ENCODE measurements at regions not wholly inside any gene's neighbourhood (a gene's known extent, or its start where the extent isn't known, plus 50 kb on each side); places are given as distances from the start of the nearest gene placed in this dataset.

DNA sequence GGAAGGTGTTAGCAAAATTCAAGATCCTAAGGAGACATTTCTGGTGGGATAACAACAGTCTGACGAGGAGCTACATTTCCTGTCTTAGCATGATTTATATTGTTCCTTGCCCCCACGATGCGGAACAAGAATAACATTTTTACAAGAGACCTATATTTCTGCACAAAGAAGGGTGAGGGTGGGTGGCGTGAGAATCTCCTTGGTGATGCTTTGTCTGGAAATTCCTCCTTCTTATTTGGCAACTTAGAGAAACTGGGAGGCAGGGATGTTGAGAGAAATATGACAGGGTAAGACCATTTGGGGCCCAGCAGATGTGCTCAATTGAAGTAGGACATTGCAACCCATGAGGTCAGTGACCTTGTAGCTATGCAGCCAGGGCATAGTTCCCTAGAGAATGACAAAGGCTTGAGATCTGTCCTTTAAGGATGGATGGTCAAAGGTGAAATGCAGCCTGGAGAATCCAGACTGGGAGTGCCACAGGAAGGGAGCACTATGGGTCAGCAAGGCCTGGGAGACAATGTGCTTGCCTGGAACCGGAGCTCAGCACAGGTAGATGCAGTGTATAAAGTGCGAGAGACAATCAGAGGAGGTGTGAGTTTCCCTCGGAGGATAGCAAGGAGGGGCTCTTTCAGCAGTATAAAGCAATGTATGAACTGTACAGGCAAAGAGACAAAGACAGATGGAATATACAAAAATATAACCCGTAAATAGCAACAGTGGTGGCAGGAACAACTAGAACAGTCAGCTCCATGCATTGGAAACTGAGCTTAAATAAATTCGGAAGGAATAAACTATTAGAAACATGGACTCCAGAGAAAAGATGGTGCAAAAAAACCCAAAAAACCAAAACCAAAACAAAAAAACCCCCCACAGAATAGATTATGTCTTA lies 317.6 kb upstream of the TBL1XR1 start:
- H3K4me3 ChIP-seq (ENCODE audit: low read length in 2 of 2), result no peak overlapping the region
- H3K9me3 ChIP-seq (ENCODE audit: control insufficient read depth in 2 of 2, low read length in 2 of 2), result no peaks in the 10 kb centered on the region
- no peaks in the 10 kb centered on the region for H3K27me3 ChIP-seq (ENCODE audit: control insufficient read depth in 2 of 2, insufficient read depth in 2 of 2, low read length in 2 of 2)
- H3K36me3 ChIP-seq (ENCODE audit: control insufficient read depth in 2 of 2, insufficient read depth in 2 of 2, low read length in 2 of 2), result no peaks in the 10 kb centered on the region
- no peak overlapping the region for H3K27ac ChIP-seq (ENCODE audit: low read depth in 2 of 2, low read length in 2 of 2)
- peaks cover 2 to 4% of the 10 kb centered on the region in 2 donors for H3K4me1 ChIP-seq (ENCODE audit: control insufficient read depth in 2 of 2, insufficient read depth in 2 of 2, low read length in 2 of 2)
- H3K9ac ChIP-seq (ENCODE audit: low read depth in 1 of 2, low read length in 2 of 2), result no peak overlapping the region

- Histone ChIP-seq H3K27ac (ENCODE audit: low read depth in 2 of 2, low read length in 2 of 2) (peak overlapping the region in 1 of 2 donors; percentile 32), H3K36me3 (ENCODE audit: control insufficient read depth in 2 of 2, insufficient read depth in 2 of 2, low read length in 2 of 2) (no peaks in the 10 kb centered on the region), H3K27me3 (ENCODE audit: control insufficient read depth in 2 of 2, insufficient read depth in 2 of 2, low read length in 2 of 2) (no peaks in the 10 kb centered on the region), H3K4me1 (ENCODE audit: control insufficient read depth in 2 of 2, insufficient read depth in 2 of 2, low read length in 2 of 2) (peaks cover 2 to 4% of the 10 kb centered on the region in 2 donors), H3K4me3 (ENCODE audit: low read length in 2 of 2) (no peak overlapping the region), H3K9me3 (ENCODE audit: control insufficient read depth in 2 of 2, low read length in 2 of 2) (no peaks in the 10 kb centered on the region), H3K9ac (ENCODE audit: low read depth in 1 of 2, low read length in 2 of 2) (no peak overlapping the region)
These were observed 318.5 kb upstream of the TBL1XR1 start for GRCh38 chr3:177515786-177516157.

DNA sequence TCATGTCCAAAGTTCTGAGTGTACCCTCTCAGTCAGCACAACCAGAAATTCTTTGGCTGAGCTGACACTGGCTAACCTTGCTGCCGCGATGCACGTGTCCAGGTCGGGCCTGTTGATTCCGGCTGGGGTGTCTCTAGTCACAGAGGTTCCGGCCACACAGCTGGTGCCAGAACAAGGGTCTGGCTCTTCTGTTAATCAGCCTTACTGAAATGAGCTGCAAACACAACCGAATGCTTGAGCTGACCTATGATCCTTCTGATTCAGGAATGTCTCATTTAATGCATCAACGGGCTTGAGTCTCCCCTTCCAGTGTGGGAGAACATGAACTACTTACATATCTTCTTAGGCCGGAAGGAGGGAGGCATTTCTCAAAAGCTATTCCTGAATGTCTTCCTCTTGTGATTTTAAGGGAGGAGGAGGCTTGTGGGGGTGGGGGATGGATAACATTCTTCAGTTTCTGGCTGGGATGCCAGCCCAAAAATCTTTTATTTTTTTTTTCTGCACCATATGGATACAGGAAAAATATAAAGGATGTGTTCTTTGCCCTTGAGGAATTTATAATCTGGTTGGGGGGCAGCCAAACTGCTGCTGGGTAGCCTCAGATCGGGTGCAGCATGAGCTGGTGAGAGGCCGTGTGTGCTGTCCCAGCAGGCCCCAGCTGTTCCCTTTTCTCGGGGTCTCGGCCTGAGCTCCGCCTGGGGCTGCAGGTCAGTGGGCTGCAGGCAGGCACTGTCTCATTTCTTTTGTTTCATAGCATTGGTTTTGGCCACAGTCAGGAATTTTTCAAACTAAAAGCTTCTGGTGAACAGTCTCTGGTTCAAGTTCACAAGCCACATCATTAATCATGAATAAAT lies 319.1 kb upstream of the TBL1XR1 start:
- H3K9me3 ChIP-seq (ENCODE audit: control insufficient read depth in 2 of 2, low read length in 2 of 2), result no peaks in the 10 kb centered on the region
- no peaks in the 10 kb centered on the region for H3K36me3 ChIP-seq (ENCODE audit: control insufficient read depth in 2 of 2, insufficient read depth in 2 of 2, low read length in 2 of 2)
- H3K4me1 ChIP-seq (ENCODE audit: control insufficient read depth in 2 of 2, insufficient read depth in 2 of 2, low read length in 2 of 2), result peaks cover 2 to 4% of the 10 kb centered on the region in 2 donors
- H3K27ac ChIP-seq (ENCODE audit: low read depth in 2 of 2, low read length in 2 of 2), result peak overlapping the region in 1 of 2 donors; percentile 32
- no peak overlapping the region for H3K4me3 ChIP-seq (ENCODE audit: low read length in 2 of 2)
- no peaks in the 10 kb centered on the region for H3K27me3 ChIP-seq (ENCODE audit: control insufficient read depth in 2 of 2, insufficient read depth in 2 of 2, low read length in 2 of 2)
- no peak overlapping the region for H3K9ac ChIP-seq (ENCODE audit: low read depth in 1 of 2, low read length in 2 of 2)

DNA sequence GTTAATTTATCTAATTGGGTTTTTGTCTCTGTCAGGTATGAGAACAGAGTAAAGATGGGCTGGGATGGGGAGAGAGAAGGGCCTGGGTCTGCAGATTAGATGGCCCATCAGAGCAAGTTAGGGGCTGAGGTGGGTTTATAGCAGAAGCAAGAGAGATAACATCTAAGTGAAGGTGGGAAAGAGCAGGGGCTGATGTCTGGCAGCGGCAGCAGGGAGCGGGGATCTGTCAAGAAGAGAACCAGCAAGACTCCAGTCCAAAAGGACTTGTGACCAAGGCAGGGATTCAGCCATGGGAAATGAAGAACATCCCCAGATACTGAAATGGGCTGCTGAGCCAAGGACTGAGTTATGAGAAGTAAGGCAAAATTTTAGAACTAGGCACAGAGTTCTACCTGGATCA lies 320.6 kb upstream of the TBL1XR1 start:
- no peaks in the 10 kb centered on the region for H3K9me3 ChIP-seq (ENCODE audit: control insufficient read depth in 2 of 2, low read length in 2 of 2)
- H3K4me1 ChIP-seq (ENCODE audit: control insufficient read depth in 2 of 2, insufficient read depth in 2 of 2, low read length in 2 of 2), result peaks cover 2 to 4% of the 10 kb centered on the region in 2 donors
- H3K27me3 ChIP-seq (ENCODE audit: control insufficient read depth in 2 of 2, insufficient read depth in 2 of 2, low read length in 2 of 2), result no peaks in the 10 kb centered on the region
- no peaks in the 10 kb centered on the region for H3K36me3 ChIP-seq (ENCODE audit: control insufficient read depth in 2 of 2, insufficient read depth in 2 of 2, low read length in 2 of 2)
- no peak overlapping the region for H3K27ac ChIP-seq (ENCODE audit: low read depth in 2 of 2, low read length in 2 of 2)
- H3K4me3 ChIP-seq (ENCODE audit: low read length in 2 of 2), result no peak overlapping the region
- H3K9ac ChIP-seq (ENCODE audit: low read depth in 1 of 2, low read length in 2 of 2), result no peak overlapping the region

DNA sequence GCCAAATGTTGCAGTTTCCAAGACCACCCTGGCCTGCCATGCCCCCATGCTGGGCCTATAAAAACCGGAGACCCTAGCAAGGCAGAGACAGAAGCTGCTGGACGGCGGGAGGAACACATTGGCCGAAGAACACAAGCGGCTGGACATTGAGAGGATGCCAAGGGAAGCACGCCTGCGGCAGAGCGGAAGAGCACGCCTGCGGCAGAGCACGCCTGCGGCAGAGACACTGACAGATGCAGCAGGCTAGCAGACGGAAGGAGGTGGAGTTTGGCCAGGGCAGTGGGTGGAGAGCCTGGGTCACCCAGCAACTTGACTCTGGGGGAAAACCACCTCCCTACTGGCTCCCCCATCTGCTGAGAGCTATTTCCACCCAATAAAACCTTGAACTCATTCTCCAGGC lies 322.3 kb upstream of the TBL1XR1 start:
- no peak overlapping the region for H3K9ac ChIP-seq (ENCODE audit: low read depth in 1 of 2, low read length in 2 of 2)
- no peaks in the 10 kb centered on the region for H3K27me3 ChIP-seq (ENCODE audit: control insufficient read depth in 2 of 2, insufficient read depth in 2 of 2, low read length in 2 of 2)
- no peaks in the 10 kb centered on the region for H3K9me3 ChIP-seq (ENCODE audit: control insufficient read depth in 2 of 2, low read length in 2 of 2)
- no peak overlapping the region for H3K27ac ChIP-seq (ENCODE audit: low read depth in 2 of 2, low read length in 2 of 2)
- no peaks in the 10 kb centered on the region for H3K36me3 ChIP-seq (ENCODE audit: control insufficient read depth in 2 of 2, insufficient read depth in 2 of 2, low read length in 2 of 2)
- H3K4me3 ChIP-seq (ENCODE audit: low read length in 2 of 2), result no peak overlapping the region
- H3K4me1 ChIP-seq (ENCODE audit: control insufficient read depth in 2 of 2, insufficient read depth in 2 of 2, low read length in 2 of 2), result peaks cover 6 to 10% of the 10 kb centered on the region in 2 donors

DNA sequence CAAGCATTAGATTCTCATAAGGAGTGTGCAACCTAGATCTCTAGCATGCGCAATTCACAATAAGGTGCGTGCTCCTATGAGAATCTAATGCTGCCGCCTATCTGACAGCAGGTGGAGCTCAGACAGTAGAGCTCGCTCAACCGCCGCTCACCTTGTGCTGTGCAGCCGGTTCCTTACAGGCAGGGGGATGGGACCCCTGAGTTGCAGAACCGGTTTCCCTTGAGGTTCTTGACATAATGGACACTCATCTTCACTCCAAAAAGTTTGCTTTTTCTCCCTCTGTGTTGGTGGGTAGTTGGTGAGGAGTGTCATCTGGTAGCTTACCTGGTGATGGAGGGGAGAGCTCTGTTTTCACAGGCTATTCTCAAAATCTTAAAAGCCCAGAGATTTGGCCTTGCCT lies 324.0 kb upstream of the TBL1XR1 start:
- peaks cover 2 to 11% of the 10 kb centered on the region in 2 donors for H3K4me1 ChIP-seq (ENCODE audit: control insufficient read depth in 2 of 2, insufficient read depth in 2 of 2, low read length in 2 of 2)
- no peak overlapping the region for H3K4me3 ChIP-seq (ENCODE audit: low read length in 2 of 2)
- no peaks in the 10 kb centered on the region for H3K36me3 ChIP-seq (ENCODE audit: control insufficient read depth in 2 of 2, insufficient read depth in 2 of 2, low read length in 2 of 2)
- H3K9me3 ChIP-seq (ENCODE audit: control insufficient read depth in 2 of 2, low read length in 2 of 2), result no peaks in the 10 kb centered on the region
- H3K27ac ChIP-seq (ENCODE audit: low read depth in 2 of 2, low read length in 2 of 2), result no peak overlapping the region
- H3K9ac ChIP-seq (ENCODE audit: low read depth in 1 of 2, low read length in 2 of 2), result no peak overlapping the region
- no peaks in the 10 kb centered on the region for H3K27me3 ChIP-seq (ENCODE audit: control insufficient read depth in 2 of 2, insufficient read depth in 2 of 2, low read length in 2 of 2)

DNA sequence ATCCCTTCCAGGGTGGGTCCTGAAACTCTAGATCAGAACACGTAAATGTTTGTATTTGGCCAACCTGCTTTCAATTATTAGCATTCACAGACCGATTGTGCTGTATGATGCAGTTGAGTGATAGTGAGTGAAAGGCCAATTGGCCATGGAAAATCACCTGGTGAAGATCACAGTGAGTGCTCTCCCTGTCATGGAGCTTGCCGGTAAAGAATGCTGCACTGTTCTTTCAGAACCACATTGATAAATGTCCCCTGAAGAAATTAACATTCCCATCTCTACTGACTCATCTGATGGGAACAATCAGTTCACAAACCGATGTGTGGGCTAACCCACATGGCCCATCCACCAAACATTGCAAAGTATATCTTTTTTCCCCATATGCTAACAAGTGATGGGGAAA lies 324.8 kb upstream of the TBL1XR1 start:
- H3K4me3 ChIP-seq (ENCODE audit: low read length in 2 of 2), result no peak overlapping the region
- no peak overlapping the region for H3K27ac ChIP-seq (ENCODE audit: low read depth in 2 of 2, low read length in 2 of 2)
- no peaks in the 10 kb centered on the region for H3K27me3 ChIP-seq (ENCODE audit: control insufficient read depth in 2 of 2, insufficient read depth in 2 of 2, low read length in 2 of 2)
- H3K4me1 ChIP-seq (ENCODE audit: control insufficient read depth in 2 of 2, insufficient read depth in 2 of 2, low read length in 2 of 2), result peaks cover 2 to 13% of the 10 kb centered on the region in 2 donors
- no peaks in the 10 kb centered on the region for H3K36me3 ChIP-seq (ENCODE audit: control insufficient read depth in 2 of 2, insufficient read depth in 2 of 2, low read length in 2 of 2)
- H3K9me3 ChIP-seq (ENCODE audit: control insufficient read depth in 2 of 2, low read length in 2 of 2), result no peaks in the 10 kb centered on the region
- H3K9ac ChIP-seq (ENCODE audit: low read depth in 1 of 2, low read length in 2 of 2), result no peak overlapping the region

GRCh38 chr3:177523067-177523675 lies 325.9 kb upstream of the TBL1XR1 start:
- Histone ChIP-seq H3K9ac (ENCODE audit: low read depth in 1 of 2, low read length in 2 of 2) (no peak overlapping the region), H3K36me3 (ENCODE audit: control insufficient read depth in 2 of 2, insufficient read depth in 2 of 2, low read length in 2 of 2) (no peaks in the 10 kb centered on the region), H3K4me3 (ENCODE audit: low read length in 2 of 2) (no peak overlapping the region), H3K9me3 (ENCODE audit: control insufficient read depth in 2 of 2, low read length in 2 of 2) (no peaks in the 10 kb centered on the region), H3K27me3 (ENCODE audit: control insufficient read depth in 2 of 2, insufficient read depth in 2 of 2, low read length in 2 of 2) (no peaks in the 10 kb centered on the region), H3K4me1 (ENCODE audit: control insufficient read depth in 2 of 2, insufficient read depth in 2 of 2, low read length in 2 of 2) (peaks cover 2 to 13% of the 10 kb centered on the region in 2 donors), H3K27ac (ENCODE audit: low read depth in 2 of 2, low read length in 2 of 2) (no peak overlapping the region)

GRCh38 chr3:177523872-177524438 lies 326.7 kb upstream of the TBL1XR1 start:
- H3K9me3 ChIP-seq (ENCODE audit: control insufficient read depth in 2 of 2, low read length in 2 of 2), result no peaks in the 10 kb centered on the region
- H3K4me1 ChIP-seq (ENCODE audit: control insufficient read depth in 2 of 2, insufficient read depth in 2 of 2, low read length in 2 of 2), result peaks cover 2 to 13% of the 10 kb centered on the region in 2 donors
- no peak overlapping the region for H3K27ac ChIP-seq (ENCODE audit: low read depth in 2 of 2, low read length in 2 of 2)
- H3K36me3 ChIP-seq (ENCODE audit: control insufficient read depth in 2 of 2, insufficient read depth in 2 of 2, low read length in 2 of 2), result no peaks in the 10 kb centered on the region
- H3K4me3 ChIP-seq (ENCODE audit: low read length in 2 of 2), result no peak overlapping the region
- H3K9ac ChIP-seq (ENCODE audit: low read depth in 1 of 2, low read length in 2 of 2), result no peak overlapping the region
- H3K27me3 ChIP-seq (ENCODE audit: control insufficient read depth in 2 of 2, insufficient read depth in 2 of 2, low read length in 2 of 2), result no peaks in the 10 kb centered on the region
